ENCODE measurements at regions not wholly inside any gene's neighbourhood (a gene's known extent, or its start where the extent isn't known, plus 50 kb on each side); places are given as distances from the start of the nearest gene placed in this dataset.

DNA sequence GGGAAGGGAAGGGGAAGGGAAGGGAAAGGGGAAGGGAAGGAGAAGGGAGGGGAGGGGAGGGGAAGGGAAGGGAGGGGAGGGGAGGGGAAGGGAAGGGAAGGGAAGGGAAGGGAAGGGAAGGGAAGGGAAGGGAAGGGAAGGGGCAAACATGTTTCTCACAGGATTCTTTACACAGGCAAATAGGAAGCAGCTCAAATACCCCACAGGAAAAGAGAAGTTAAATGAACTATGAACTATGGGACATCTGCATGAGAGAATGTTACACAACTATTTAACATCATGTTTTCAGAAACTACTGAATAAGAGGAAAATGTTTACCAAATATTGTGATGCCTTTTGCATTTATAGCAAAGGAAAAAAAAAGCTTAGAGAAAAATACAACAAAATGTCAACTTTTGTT is 125.4 kb upstream of the SLC30A5 start:
- POLR2A ChIA-PET: no interaction called here
- intact Hi-C loops (cut with micrococcal nuclease; ENCODE audit: unreplicated experiment) (no loop called here), in situ Hi-C loops (cut with HindIII; ENCODE audit: extremely low pct_ligation_motif_present, low pct_unique_long_range_greater_than_20kb) (no loop called here)
- H2AFZ ChIP-seq (ENCODE audit: low read length): no peak overlapping the region
- H3K9me3 ChIP-seq (ENCODE audit: low read length): no peaks in the 10 kb centered on the region
- no peak overlapping the region for H3K4me2 ChIP-seq (ENCODE audit: low read depth, low read length)
- H3K27ac ChIP-seq (ENCODE audit: extremely low read length, insufficient read depth, low read length): no peak overlapping the region
- H3K4me3 ChIP-seq (replicated peaks in 1 of 3; ENCODE audit: insufficient read depth in 1 of 3, low read depth in 2 of 3, low read length in 3 of 3): no peak overlapping the region
- no TSS peak for BruUV-seq (replicated peaks)
- FAIRE-seq (no peak), ATAC-seq (no peak; the same call in 2 of the 3 replicates), DNase-seq (ENCODE audit: low spot score) (peak; percentile 3)
- H3K4me1 ChIP-seq (ENCODE audit: insufficient read depth, low read length): peaks cover 11% of the 10 kb centered on the region
- no peak overlapping the region for H3K9ac ChIP-seq (ENCODE audit: insufficient read depth, low read depth, low read length)
- H3K36me3 ChIP-seq (replicated peaks in 1 of 2; ENCODE audit: control insufficient read depth in 1 of 2, insufficient read depth in 2 of 2, low read length in 2 of 2): no peaks in the 10 kb centered on the region
- H4K20me1 ChIP-seq (ENCODE audit: insufficient read depth, low read length): no peaks in the 10 kb centered on the region
- CTCF ChIA-PET (ENCODE audit: low intra/inter-chr PET ratio, low total read pairs): no interaction called here
- H3K27me3 ChIP-seq (ENCODE audit: control insufficient read depth in 1 of 2, insufficient read depth in 2 of 2, low read length in 2 of 2): peaks cover 0 to 11% of the 10 kb centered on the region in 2 experiments; a peak in 2 of 5 replicates
- no peaks in the 10 kb centered on the region for H3K79me2 ChIP-seq (ENCODE audit: insufficient read depth, low read length)
- TF ChIP-seq, protein P1, sequence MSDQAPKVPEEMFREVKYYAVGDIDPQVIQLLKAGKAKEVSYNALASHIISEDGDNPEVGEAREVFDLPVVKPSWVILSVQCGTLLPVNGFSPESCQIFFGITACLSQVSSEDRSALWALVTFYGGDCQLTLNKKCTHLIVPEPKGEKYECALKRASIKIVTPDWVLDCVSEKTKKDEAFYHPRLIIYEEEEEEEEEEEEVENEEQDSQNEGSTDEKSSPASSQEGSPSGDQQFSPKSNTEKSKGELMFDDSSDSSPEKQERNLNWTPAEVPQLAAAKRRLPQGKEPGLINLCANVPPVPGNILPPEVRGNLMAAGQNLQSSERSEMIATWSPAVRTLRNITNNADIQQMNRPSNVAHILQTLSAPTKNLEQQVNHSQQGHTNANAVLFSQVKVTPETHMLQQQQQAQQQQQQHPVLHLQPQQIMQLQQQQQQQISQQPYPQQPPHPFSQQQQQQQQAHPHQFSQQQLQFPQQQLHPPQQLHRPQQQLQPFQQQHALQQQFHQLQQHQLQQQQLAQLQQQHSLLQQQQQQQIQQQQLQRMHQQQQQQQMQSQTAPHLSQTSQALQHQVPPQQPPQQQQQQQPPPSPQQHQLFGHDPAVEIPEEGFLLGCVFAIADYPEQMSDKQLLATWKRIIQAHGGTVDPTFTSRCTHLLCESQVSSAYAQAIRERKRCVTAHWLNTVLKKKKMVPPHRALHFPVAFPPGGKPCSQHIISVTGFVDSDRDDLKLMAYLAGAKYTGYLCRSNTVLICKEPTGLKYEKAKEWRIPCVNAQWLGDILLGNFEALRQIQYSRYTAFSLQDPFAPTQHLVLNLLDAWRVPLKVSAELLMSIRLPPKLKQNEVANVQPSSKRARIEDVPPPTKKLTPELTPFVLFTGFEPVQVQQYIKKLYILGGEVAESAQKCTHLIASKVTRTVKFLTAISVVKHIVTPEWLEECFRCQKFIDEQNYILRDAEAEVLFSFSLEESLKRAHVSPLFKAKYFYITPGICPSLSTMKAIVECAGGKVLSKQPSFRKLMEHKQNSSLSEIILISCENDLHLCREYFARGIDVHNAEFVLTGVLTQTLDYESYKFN (CRISPR knock-in tag; conservative IDR thresholded peaks at IDR 0.05): no peak
- TF ChIP-seq, protein P2, sequence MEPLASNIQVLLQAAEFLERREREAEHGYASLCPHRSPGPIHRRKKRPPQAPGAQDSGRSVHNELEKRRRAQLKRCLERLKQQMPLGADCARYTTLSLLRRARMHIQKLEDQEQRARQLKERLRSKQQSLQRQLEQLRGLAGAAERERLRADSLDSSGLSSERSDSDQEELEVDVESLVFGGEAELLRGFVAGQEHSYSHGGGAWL (CRISPR knock-in tag; IDR thresholded peaks at IDR 0.05): no peak
- no peak for TF ChIP-seq ZBTB20 (CRISPR knock-in tag; IDR thresholded peaks at IDR 0.05; ENCODE audit: borderline replicate concordance, low read depth)
- no peak for TF ChIP-seq ZNF761 (CRISPR knock-in tag; conservative IDR thresholded peaks at IDR 0.05)
- TF ChIP-seq ZNF33A (CRISPR knock-in tag; IDR thresholded peaks at IDR 0.05; ENCODE audit: borderline replicate concordance): no peak
- TF ChIP-seq HNRNPK (IDR thresholded peaks at IDR 0.05; ENCODE audit: low read depth, low read length, poor library complexity, severe bottlenecking): peak; percentile 100
- TF ChIP-seq, protein P3, sequence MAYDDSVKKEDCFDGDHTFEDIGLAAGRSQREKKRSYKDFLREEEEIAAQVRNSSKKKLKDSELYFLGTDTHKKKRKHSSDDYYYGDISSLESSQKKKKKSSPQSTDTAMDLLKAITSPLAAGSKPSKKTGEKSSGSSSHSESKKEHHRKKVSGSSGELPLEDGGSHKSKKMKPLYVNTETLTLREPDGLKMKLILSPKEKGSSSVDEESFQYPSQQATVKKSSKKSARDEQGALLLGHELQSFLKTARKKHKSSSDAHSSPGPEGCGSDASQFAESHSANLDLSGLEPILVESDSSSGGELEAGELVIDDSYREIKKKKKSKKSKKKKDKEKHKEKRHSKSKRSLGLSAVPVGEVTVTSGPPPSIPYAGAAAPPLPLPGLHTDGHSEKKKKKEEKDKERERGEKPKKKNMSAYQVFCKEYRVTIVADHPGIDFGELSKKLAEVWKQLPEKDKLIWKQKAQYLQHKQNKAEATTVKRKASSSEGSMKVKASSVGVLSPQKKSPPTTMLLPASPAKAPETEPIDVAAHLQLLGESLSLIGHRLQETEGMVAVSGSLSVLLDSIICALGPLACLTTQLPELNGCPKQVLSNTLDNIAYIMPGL (CRISPR knock-in tag; IDR thresholded peaks at IDR 0.05; ENCODE audit: borderline replicate concordance in 1 of 2, low read depth in 1 of 2): no peak
- no peak for TF ChIP-seq HNRNPLL (IDR thresholded peaks at IDR 0.05; ENCODE audit: low read depth, low read length, poor library complexity, severe bottlenecking)
- no peak for TF ChIP-seq ZNF460 (CRISPR knock-in tag; IDR thresholded peaks at IDR 0.05; ENCODE audit: borderline replicate concordance)
- TF ChIP-seq, protein P4, sequence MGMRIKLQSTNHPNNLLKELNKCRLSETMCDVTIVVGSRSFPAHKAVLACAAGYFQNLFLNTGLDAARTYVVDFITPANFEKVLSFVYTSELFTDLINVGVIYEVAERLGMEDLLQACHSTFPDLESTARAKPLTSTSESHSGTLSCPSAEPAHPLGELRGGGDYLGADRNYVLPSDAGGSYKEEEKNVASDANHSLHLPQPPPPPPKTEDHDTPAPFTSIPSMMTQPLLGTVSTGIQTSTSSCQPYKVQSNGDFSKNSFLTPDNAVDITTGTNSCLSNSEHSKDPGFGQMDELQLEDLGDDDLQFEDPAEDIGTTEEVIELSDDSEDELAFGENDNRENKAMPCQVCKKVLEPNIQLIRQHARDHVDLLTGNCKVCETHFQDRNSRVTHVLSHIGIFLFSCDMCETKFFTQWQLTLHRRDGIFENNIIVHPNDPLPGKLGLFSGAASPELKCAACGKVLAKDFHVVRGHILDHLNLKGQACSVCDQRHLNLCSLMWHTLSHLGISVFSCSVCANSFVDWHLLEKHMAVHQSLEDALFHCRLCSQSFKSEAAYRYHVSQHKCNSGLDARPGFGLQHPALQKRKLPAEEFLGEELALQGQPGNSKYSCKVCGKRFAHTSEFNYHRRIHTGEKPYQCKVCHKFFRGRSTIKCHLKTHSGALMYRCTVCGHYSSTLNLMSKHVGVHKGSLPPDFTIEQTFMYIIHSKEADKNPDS (CRISPR knock-in tag; IDR thresholded peaks at IDR 0.05): no peak
- TF ChIP-seq, protein P5, sequence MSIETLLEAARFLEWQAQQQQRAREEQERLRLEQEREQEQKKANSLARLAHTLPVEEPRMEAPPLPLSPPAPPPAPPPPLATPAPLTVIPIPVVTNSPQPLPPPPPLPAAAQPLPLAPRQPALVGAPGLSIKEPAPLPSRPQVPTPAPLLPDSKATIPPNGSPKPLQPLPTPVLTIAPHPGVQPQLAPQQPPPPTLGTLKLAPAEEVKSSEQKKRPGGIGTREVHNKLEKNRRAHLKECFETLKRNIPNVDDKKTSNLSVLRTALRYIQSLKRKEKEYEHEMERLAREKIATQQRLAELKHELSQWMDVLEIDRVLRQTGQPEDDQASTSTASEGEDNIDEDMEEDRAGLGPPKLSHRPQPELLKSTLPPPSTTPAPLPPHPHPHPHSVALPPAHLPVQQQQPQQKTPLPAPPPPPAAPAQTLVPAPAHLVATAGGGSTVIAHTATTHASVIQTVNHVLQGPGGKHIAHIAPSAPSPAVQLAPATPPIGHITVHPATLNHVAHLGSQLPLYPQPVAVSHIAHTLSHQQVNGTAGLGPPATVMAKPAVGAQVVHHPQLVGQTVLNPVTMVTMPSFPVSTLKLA (IDR thresholded peaks at IDR 0.05): no peak
- no peak for TF ChIP-seq ZC3H13 (CRISPR knock-in tag; IDR thresholded peaks at IDR 0.05)
- TF ChIP-seq GABPA (IDR thresholded peaks at IDR 0.05; ENCODE audit: low read depth, low read length): no peak
- no peak; the same call in 1 of the 2 replicates for TF ChIP-seq GABPA (CRISPR knock-in tag; IDR thresholded peaks at IDR 0.05; ENCODE audit: low read depth)
- no peak for TF ChIP-seq NPAS2 (CRISPR knock-in tag; IDR thresholded peaks at IDR 0.05; ENCODE audit: borderline replicate concordance)
- TF ChIP-seq ATRX (CRISPR knock-in tag; IDR thresholded peaks at IDR 0.05; ENCODE audit: borderline replicate concordance): no peak

All from HepG2 (cell line).